ENCODE measurements at regions not wholly inside any gene's neighbourhood (a gene's known extent, or its start where the extent isn't known, plus 50 kb on each side); places are given as distances from the start of the nearest gene placed in this dataset.

DNA sequence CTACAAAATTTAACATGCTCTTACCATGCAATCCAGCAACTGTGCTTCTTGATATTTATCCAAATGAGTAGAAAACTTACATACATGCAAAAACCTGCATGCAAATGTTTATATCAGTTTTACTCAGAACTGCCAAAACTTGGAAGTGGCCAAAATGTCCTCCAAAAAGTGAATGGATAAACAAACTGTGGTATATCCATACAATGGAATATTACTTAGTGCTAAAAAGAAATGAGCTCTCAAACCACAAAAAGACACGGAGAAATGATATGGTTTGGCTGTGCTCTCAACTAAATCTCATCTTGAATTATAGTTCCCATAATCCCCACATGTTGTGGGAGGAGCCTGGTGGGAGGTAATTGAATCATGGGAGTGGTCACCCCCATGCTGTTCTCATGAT, 267.2 kb downstream of the ZEB2 start:
- H3K36me3 Mint-ChIP-seq (ENCODE audit: unreplicated experiment) = peaks cover 26% of the 10 kb centered on the region
- no peak overlapping the region for H3K4me3 Mint-ChIP-seq (ENCODE audit: unreplicated experiment)
- H3K27me3 Mint-ChIP-seq (ENCODE audit: unreplicated experiment) = no peaks in the 10 kb centered on the region
- H3K27ac Mint-ChIP-seq (ENCODE audit: unreplicated experiment) = no peak overlapping the region
- H3K9me3 Mint-ChIP-seq (ENCODE audit: unreplicated experiment) = peaks cover 38% of the 10 kb centered on the region
- DNase-seq (ENCODE audit: extremely low spot score, unreplicated experiment) = no peak
- TF ChIP-seq, protein P1, sequence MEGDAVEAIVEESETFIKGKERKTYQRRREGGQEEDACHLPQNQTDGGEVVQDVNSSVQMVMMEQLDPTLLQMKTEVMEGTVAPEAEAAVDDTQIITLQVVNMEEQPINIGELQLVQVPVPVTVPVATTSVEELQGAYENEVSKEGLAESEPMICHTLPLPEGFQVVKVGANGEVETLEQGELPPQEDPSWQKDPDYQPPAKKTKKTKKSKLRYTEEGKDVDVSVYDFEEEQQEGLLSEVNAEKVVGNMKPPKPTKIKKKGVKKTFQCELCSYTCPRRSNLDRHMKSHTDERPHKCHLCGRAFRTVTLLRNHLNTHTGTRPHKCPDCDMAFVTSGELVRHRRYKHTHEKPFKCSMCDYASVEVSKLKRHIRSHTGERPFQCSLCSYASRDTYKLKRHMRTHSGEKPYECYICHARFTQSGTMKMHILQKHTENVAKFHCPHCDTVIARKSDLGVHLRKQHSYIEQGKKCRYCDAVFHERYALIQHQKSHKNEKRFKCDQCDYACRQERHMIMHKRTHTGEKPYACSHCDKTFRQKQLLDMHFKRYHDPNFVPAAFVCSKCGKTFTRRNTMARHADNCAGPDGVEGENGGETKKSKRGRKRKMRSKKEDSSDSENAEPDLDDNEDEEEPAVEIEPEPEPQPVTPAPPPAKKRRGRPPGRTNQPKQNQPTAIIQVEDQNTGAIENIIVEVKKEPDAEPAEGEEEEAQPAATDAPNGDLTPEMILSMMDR (IDR thresholded peaks at IDR 0.05) = no peak
- H3K4me1 Mint-ChIP-seq (ENCODE audit: unreplicated experiment) = peaks cover 5% of the 10 kb centered on the region

DNA sequence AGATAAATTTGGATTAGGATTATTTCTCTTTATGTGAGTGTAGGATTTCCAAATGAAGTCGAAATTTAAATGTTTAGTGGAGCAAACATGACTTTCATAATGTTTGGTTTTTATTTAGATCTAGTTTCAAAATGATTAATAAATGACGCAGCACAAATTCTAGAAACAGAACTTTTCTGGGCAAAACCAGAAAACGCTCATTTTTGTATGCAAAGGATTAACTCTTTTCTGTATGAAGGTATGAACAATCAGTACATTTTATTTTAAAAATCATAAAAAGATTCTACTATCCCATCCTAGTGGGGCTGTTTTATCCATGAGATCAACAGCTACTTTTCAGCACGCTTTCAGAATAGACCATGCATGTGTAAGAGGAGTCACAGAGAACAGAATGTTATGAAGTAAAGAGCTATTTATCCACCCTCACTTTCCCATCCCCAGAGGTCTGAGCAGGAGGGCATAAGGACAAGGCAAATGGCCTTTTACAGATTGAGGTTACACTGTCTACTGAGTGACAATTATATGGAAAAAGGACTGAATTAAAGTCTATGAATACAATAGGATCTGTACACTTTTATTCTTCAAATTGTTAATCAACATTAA, 270.8 kb downstream of the ZEB2 start:
- no peak overlapping the region for H3K27ac Mint-ChIP-seq (ENCODE audit: unreplicated experiment)
- H3K4me3 Mint-ChIP-seq (ENCODE audit: unreplicated experiment) = no peak overlapping the region
- H3K27me3 Mint-ChIP-seq (ENCODE audit: unreplicated experiment) = no peaks in the 10 kb centered on the region
- H3K4me1 Mint-ChIP-seq (ENCODE audit: unreplicated experiment) = no peaks in the 10 kb centered on the region
- DNase-seq (ENCODE audit: extremely low spot score, unreplicated experiment) = no peak
- H3K9me3 Mint-ChIP-seq (ENCODE audit: unreplicated experiment) = peaks cover 16% of the 10 kb centered on the region
- H3K36me3 Mint-ChIP-seq (ENCODE audit: unreplicated experiment) = peaks cover 13% of the 10 kb centered on the region
- TF ChIP-seq, protein P1 (IDR thresholded peaks at IDR 0.05) = no peak

DNA sequence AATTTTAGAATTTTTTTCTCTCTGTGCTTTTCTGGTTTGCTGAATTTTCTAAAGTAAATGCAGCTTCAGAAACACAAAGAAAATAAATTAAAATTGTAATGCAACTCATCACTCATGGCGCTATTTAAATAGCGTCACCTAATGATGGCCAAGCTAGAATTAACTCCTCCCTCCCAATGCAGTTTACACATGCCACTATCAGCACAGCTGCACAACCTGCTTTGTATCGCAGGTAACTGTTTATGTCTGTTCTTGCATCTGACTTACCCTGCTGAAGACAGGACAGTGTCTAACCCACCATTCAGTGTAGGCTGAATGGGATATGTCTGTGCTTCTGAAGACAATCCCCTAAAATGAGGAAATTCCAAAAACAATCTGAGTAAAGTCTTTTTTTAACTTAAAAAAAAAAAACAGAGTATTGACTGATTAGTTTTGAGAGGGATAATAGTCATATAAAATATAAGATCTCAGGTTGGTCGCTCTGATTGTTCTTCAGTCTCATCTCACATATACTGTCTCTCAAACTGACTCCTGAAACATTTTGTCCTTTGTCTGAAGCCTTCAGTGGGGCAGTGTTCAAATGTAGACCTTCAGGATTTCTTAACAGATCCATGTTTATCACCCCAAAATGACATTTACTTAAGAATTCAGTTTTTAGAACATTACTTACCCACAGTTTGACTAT, 271.4 kb downstream of the ZEB2 start:
- Mint-ChIP-seq H3K27me3 (ENCODE audit: unreplicated experiment) (no peaks in the 10 kb centered on the region), H3K4me1 (ENCODE audit: unreplicated experiment) (no peaks in the 10 kb centered on the region), H3K27ac (ENCODE audit: unreplicated experiment) (no peak overlapping the region), H3K36me3 (ENCODE audit: unreplicated experiment) (peaks cover 11% of the 10 kb centered on the region), H3K9me3 (ENCODE audit: unreplicated experiment) (peaks cover 14% of the 10 kb centered on the region), H3K4me3 (ENCODE audit: unreplicated experiment) (no peak overlapping the region)
- TF ChIP-seq, protein P1 (IDR thresholded peaks at IDR 0.05) = no peak
- no peak for DNase-seq (ENCODE audit: extremely low spot score, unreplicated experiment)

DNA sequence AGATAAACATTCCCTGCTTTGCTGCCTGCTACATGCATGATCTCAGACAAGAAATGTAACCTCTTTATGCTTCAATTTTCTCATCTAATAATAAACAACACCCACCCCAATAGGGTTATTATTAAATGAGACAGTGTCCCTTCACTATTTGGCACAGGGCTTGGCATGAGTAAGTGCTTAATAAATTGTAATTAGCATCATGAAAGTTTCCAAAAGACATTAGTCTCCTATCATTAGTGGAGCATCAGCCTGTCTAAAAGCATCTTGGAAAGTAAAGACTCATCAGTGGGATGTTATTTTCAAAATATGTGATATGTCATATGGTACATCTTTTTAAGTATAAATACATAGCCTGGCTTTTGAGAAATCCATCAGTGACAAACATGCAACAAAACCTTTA, 275.0 kb downstream of the ZEB2 start:
- DNase-seq (ENCODE audit: extremely low spot score, unreplicated experiment) = no peak
- no peaks in the 10 kb centered on the region for H3K9me3 Mint-ChIP-seq (ENCODE audit: unreplicated experiment)
- TF ChIP-seq, protein P1 (IDR thresholded peaks at IDR 0.05) = no peak
- no peak overlapping the region for H3K4me3 Mint-ChIP-seq (ENCODE audit: unreplicated experiment)
- no peak overlapping the region for H3K27ac Mint-ChIP-seq (ENCODE audit: unreplicated experiment)
- no peaks in the 10 kb centered on the region for H3K4me1 Mint-ChIP-seq (ENCODE audit: unreplicated experiment)
- H3K27me3 Mint-ChIP-seq (ENCODE audit: unreplicated experiment) = no peaks in the 10 kb centered on the region
- no peaks in the 10 kb centered on the region for H3K36me3 Mint-ChIP-seq (ENCODE audit: unreplicated experiment)

DNA sequence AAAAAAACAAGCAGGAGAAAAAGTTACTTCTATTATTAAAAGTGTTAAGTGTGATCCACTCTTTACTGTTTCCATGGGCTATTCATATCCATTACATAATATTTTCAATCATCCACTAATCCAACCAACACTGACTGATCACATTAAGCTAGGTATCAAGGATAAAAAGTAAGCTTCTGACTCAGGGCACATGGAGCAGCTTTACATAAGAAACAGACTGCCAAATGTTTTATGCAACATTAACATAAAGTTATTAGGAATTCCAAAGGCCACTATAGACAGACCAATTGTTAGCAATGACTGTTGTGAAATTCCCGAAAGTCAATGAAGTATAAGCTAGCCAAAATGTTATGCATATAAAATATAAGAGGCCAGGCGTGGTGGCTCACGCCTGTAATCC, 277.6 kb downstream of the ZEB2 start:
- TF ChIP-seq, protein P1 (IDR thresholded peaks at IDR 0.05) = no peak
- DNase-seq (ENCODE audit: extremely low spot score, unreplicated experiment) = no peak
- Mint-ChIP-seq H3K27ac (ENCODE audit: unreplicated experiment) (no peak overlapping the region), H3K4me3 (ENCODE audit: unreplicated experiment) (no peak overlapping the region), H3K36me3 (ENCODE audit: unreplicated experiment) (no peaks in the 10 kb centered on the region), H3K4me1 (ENCODE audit: unreplicated experiment) (no peaks in the 10 kb centered on the region), H3K27me3 (ENCODE audit: unreplicated experiment) (no peaks in the 10 kb centered on the region), H3K9me3 (ENCODE audit: unreplicated experiment) (no peaks in the 10 kb centered on the region)
